Psoas muscle (tissue), 7 donors: ENCODE measurements at regions not wholly inside any gene's neighbourhood (a gene's known extent, or its start where the extent isn't known, plus 50 kb on each side); places are given as distances from the start of the nearest gene placed in this dataset.

ENCODE experiments used
- ATAC-seq, 4 donors: fragments of 200-7000 bp; cut with Tn5 transposase; one replicate each; pipeline ENCODE4 v1.9.1; 2020; ENCODE audit warnings: moderate library complexity in 3 of 4, mild to moderate bottlenecking in 2 of 4
- DNase-seq, 2 donors: peaks; one replicate each; pipeline ENCODE4 v3.0.0-alpha.2; 2020
- H3K27ac ChIP-seq: fragments of 200-600 bp; one replicate; pipeline ENCODE4 v1.8.0; 2022
- H3K27me3 ChIP-seq, 3 donors: fragments of 200-600 bp in 1 of 3; one replicate each; pipeline versions ENCODE4 v1.6.1 to v1.8.0; 2013 to 2022; ENCODE audit warnings: low read length in 2 of 3, mild to moderate bottlenecking in 2 of 3, moderate library complexity in 1 of 3; ENCODE audit not compliant: insufficient read depth in 3 of 3
- H3K36me3 ChIP-seq, 2 donors: fragments of 200-600 bp in 1 of 2; one replicate each; pipeline versions ENCODE4 v1.6.1 to v1.8.0; 2013 to 2022; ENCODE audit warnings: low read depth in 1 of 2, mild to moderate bottlenecking in 1 of 2, moderate library complexity in 1 of 2; ENCODE audit not compliant: insufficient read depth in 1 of 2
- H3K4me1 ChIP-seq: fragments of 200-600 bp; one replicate; pipeline ENCODE4 v1.8.0; 2022
- H3K4me3 ChIP-seq: fragments of 200-600 bp; one replicate; pipeline ENCODE4 v1.8.0; 2022; ENCODE audit warnings: mild to moderate bottlenecking
- H3K9me3 ChIP-seq: fragments of 200-600 bp; one replicate; pipeline ENCODE4 v1.8.0; 2022
- WGBS, 3 donors: extraction: QIAGEN DNeasy Blood & Tissue Kit; methylation state at CpG; one replicate each; pipeline versions ENCODE4 v1.1.6 to v1.1.7; 2013; 5-methylcytosine and 5-hydroxymethylcytosine counted together
- intact Hi-C, 2 donors: fragments of 100-400 bp; cut with DNase I; formaldehyde crosslinking; loops; one replicate each; pipeline versions ENCODE4 v1.11.0 to v1.14.2; 2022
- TF ChIP-seq, protein P1 (sequence below): fragments of 200-600 bp; IDR thresholded peaks from one replicate; pipeline ENCODE4 v1.8.0; 2022; ENCODE audit warnings: antibody characterized with exemption
- donor health status: healthy with polysubstance abuse.
- donor health status: DM: no; HTN: no; CAD: no; lungs with moderate emphysema.
- donor health status: Bipolar disorder and iron deficiency.
- donor health status: healthy.
- donor health status: DM: yes; HTN: yes; CAD: no.
- donor health status: DM: no; HTN: no; CAD: no.
- donor health status: DM: yes; HTN: yes; CAD: no.

DNA sequence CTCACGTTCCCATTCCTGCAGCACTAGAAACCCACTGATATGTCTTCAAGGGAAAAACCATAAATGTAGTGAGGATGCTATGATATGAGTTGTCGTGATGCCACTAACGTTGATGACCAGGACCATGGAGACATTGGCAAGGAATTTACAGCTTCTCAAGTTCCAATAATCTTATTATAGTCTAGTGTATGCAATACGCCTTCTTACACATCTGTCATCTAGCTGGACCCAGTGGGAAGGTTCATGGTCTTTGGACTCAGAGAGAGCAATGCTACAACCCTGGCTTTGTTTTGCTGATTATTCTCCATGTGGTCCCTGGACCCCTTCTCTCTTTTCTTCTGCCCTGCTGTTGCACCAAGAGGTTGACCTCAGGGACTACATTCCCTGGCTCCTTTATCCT is 76.0 kb upstream of the BMP2 start:
- no peaks in the 10 kb centered on the region for H3K36me3 ChIP-seq
- intact Hi-C loops = no loop called here
- no peak overlapping the region for H3K27ac ChIP-seq
- TF ChIP-seq, protein P1, sequence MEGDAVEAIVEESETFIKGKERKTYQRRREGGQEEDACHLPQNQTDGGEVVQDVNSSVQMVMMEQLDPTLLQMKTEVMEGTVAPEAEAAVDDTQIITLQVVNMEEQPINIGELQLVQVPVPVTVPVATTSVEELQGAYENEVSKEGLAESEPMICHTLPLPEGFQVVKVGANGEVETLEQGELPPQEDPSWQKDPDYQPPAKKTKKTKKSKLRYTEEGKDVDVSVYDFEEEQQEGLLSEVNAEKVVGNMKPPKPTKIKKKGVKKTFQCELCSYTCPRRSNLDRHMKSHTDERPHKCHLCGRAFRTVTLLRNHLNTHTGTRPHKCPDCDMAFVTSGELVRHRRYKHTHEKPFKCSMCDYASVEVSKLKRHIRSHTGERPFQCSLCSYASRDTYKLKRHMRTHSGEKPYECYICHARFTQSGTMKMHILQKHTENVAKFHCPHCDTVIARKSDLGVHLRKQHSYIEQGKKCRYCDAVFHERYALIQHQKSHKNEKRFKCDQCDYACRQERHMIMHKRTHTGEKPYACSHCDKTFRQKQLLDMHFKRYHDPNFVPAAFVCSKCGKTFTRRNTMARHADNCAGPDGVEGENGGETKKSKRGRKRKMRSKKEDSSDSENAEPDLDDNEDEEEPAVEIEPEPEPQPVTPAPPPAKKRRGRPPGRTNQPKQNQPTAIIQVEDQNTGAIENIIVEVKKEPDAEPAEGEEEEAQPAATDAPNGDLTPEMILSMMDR = no peak
- ATAC-seq (no peak), DNase-seq (no peak)
- no peaks in the 10 kb centered on the region for H3K4me1 ChIP-seq
- H3K27me3 ChIP-seq = no peaks in the 10 kb centered on the region
- no peak overlapping the region for H3K4me3 ChIP-seq
- no peaks in the 10 kb centered on the region for H3K9me3 ChIP-seq
- 53 to 74% (median 62%) methylated on average over 4 of the region's 4 CpGs for WGBS, 3 donors

DNA sequence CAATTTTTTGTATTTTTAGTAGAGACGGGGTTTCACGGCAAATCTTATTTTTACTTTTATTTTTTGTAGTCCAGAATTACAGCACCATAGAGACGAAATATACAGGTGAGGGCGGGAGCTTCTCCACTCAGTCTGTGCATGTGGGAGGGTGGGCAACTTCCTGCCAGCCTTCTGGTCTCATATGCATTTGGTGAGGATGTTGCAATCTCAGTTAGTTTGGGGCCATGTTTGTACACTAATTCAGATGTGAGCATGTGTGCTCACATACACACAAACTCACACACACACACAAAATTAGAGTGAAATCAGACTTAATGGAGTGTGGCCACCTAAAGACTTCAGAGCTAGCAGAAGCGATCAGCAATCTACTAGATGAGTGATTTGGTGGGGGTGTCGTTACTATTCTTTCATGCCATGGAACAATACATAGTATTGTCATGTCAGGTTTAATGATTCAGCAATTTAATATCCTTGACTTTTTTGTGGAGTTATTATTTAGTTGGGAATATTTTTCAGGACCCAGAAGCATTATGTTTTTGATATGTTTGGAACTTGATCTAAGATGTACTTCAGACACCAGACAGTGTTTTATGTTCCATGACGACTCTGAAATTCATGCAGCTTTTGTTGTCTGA is 78.0 kb upstream of the BMP2 start:
- no peak overlapping the region for H3K27ac ChIP-seq
- no peak for DNase-seq
- no peaks in the 10 kb centered on the region for H3K9me3 ChIP-seq
- H3K36me3 ChIP-seq = no peaks in the 10 kb centered on the region
- intact Hi-C loops = no loop called here
- TF ChIP-seq, protein P1 = no peak
- 68 to 81% (median 69%) methylated on average over 7 of the region's 7 CpGs for WGBS, 3 donors
- no peaks in the 10 kb centered on the region for H3K4me1 ChIP-seq
- H3K27me3 ChIP-seq = no peaks in the 10 kb centered on the region
- H3K4me3 ChIP-seq = no peak overlapping the region
- ATAC-seq = no peak

DNA sequence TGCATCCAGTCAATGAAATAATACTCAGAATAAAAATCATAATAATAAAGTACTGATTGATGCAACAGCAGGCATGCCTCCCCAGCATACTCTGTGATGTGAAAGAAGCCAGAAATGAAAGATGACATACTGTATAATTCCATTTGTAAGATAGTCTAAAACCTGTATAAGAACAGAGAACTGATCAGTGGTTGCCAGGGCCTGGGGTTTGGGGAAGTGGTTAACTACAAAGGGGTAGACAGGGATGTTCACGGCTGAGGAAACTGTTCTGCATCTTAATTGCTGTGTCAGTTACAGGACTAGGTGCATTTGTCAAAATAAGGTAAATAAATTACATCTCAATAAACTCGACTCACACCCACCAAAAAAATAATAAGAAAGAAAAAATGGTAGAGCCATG is 81.3 kb upstream of the BMP2 start:
- 70 to 83% (median 74%) methylated on average over 2 of the region's 2 CpGs for WGBS, 3 donors
- TF ChIP-seq, protein P1 = no peak
- Histone ChIP-seq H3K4me1 (no peaks in the 10 kb centered on the region), H3K27me3 (no peaks in the 10 kb centered on the region), H3K27ac (no peak overlapping the region), H3K36me3 (no peaks in the 10 kb centered on the region), H3K9me3 (no peaks in the 10 kb centered on the region), H3K4me3 (no peak overlapping the region)
- intact Hi-C loops = no loop called here
- ATAC-seq (no peak), DNase-seq (no peak)

DNA sequence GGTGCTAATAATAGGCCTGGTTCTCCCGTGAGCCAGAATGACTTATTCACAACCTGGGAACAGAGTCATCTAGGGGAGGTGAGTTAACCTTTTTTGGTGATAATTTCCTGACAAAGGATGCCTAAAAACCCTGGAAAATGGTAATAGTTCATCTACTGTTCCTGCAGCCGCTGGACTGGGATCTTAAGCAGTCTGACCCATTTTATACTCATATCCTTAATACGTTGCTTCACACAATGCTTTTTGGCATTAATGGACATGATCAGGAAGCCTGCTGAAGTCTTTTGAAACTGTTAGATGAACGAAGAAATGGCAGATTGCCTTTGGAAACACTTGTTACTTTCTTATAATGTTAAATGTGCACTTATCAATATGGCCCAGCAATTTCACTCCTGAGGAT is 81.9 kb upstream of the BMP2 start:
- 56 to 67% (median 63%) methylated on average over 4 of the region's 4 CpGs for WGBS, 3 donors
- H3K9me3 ChIP-seq = no peaks in the 10 kb centered on the region
- no peak for ATAC-seq

More for the DNA sequence above, 81.9 kb upstream of the BMP2 start:
- DNase-seq = no peak
- intact Hi-C loops = no loop called here
- Histone ChIP-seq H3K4me1 (no peaks in the 10 kb centered on the region), H3K27ac (no peak overlapping the region), H3K4me3 (no peak overlapping the region), H3K36me3 (no peaks in the 10 kb centered on the region), H3K27me3 (no peaks in the 10 kb centered on the region)
- TF ChIP-seq, protein P1 = no peak
